Upper lobe of left lung (tissue), 4 donors: ENCODE measurements at regions not wholly inside any gene's neighbourhood (a gene's known extent, or its start where the extent isn't known, plus 50 kb on each side); places are given as distances from the start of the nearest gene placed in this dataset.

Experiments
- EP300 ChIP-seq, 4 donors: sonication (generic); formaldehyde crosslinking; IDR thresholded peaks; one replicate each; pipeline ENCODE4 v1.5.1; 2017; ENCODE audit warnings: antibody characterized with exemption in 4 of 4, control low read depth in 2 of 4
- POLR2A ChIP-seq, 4 donors: fragments of 450-650 bp; IDR thresholded peaks; one replicate each; pipeline ENCODE4 v1.5.1; 2016 to 2017; ENCODE audit warnings: antibody characterized with exemption in 4 of 4, mild to moderate bottlenecking in 2 of 4
- TF ChIP-seq, protein P1 (sequence below), 6 experiments: fragments of 450-650 bp in 4 of 6; fragments of 200-600 bp in 2 of 6; sonication (generic) in 2 of 6; IDR thresholded peaks; one replicate each; pipeline ENCODE4 v1.5.1; 2016 to 2019; ENCODE audit warnings: antibody characterized with exemption in 6 of 6

DNA sequence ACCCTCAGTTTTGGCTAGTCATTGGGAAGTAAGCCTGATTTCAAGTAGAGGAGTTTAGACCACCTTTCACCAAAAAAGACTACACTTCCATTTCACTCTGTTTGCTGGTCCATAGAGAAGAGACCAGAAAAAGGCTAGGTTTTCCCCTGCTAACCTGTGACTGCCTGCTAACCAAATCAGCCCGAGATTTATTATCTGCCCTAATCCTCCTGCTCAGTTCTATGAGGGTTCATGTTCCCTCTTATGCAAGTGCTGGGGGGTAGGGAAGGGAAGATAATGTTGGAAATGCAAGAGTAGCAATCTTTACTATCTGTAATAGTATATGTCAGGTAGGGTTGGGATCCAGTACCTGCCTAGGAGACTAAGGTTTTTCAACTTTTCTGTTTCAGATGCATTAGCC, 51.6 kb upstream of the CCNG1 start:
- TF ChIP-seq, protein P1, sequence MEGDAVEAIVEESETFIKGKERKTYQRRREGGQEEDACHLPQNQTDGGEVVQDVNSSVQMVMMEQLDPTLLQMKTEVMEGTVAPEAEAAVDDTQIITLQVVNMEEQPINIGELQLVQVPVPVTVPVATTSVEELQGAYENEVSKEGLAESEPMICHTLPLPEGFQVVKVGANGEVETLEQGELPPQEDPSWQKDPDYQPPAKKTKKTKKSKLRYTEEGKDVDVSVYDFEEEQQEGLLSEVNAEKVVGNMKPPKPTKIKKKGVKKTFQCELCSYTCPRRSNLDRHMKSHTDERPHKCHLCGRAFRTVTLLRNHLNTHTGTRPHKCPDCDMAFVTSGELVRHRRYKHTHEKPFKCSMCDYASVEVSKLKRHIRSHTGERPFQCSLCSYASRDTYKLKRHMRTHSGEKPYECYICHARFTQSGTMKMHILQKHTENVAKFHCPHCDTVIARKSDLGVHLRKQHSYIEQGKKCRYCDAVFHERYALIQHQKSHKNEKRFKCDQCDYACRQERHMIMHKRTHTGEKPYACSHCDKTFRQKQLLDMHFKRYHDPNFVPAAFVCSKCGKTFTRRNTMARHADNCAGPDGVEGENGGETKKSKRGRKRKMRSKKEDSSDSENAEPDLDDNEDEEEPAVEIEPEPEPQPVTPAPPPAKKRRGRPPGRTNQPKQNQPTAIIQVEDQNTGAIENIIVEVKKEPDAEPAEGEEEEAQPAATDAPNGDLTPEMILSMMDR (IDR thresholded peaks at IDR 0.05) = no peak
- no peak for TF ChIP-seq POLR2A (IDR thresholded peaks at IDR 0.05)
- no peak for TF ChIP-seq EP300 (IDR thresholded peaks at IDR 0.05)
